HL-60 (cell line): ENCODE measurements at regions not wholly inside any gene's neighbourhood (a gene's known extent, or its start where the extent isn't known, plus 50 kb on each side); places are given as distances from the start of the nearest gene placed in this dataset.

ENCODE experiments used
- CTCF ChIP-seq: IDR thresholded peaks from one replicate; pipeline ENCODE4 v1.5.1; 2011; ENCODE audit warnings: low read length, control low read depth, inconsistent platforms; ENCODE audit not compliant: insufficient read depth
- POLR2AphosphoS5 ChIP-seq: IDR thresholded peaks from 2 replicates; pipeline ENCODE4 v1.6.1; 2012; ENCODE audit warnings: low read depth
- REST ChIP-seq: IDR thresholded peaks from 2 replicates; pipeline ENCODE4 v1.6.1; 2012; ENCODE audit warnings: low read depth; ENCODE audit not compliant: insufficient replicate concordance

GRCh38 chr17:69857412-69857835 is 217.6 kb upstream of the KCNJ16 start:
- TF ChIP-seq CTCF (no peak), REST (no peak), POLR2AphosphoS5 (no peak)
